ENCODE measurements at regions not wholly inside any gene's neighbourhood (a gene's known extent, or its start where the extent isn't known, plus 50 kb on each side); places are given as distances from the start of the nearest gene placed in this dataset.
A peak's percentile ranks its signal among the peaks of the same experiment; 100 is the strongest.
"Not testable (repeated sequence)": the region's sequence is repeated elsewhere in the genome, so short reads cannot be mapped to it uniquely, and the experiment has no call there.

DNA sequence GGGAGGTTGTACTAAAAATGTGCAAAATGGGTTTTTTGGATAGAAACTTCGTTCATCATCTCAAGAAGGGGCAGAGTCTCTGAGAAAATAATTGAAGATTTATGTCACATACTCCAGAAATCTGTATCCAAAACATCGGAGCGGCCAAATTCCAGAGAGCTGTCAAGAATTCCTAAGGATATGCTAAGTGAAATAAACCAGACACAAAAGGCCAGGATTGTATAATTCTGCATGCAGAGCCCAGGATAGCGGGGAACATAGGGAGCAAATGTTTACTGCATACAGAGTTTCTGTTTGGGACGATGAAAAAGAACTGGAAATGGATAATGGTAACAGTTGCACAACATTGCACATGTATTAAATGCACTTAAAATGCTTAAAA is 224.2 kb upstream of the AUTS2 start:
- DNase-seq (ENCODE audit: low spot score) = peak; percentile 87

DNA sequence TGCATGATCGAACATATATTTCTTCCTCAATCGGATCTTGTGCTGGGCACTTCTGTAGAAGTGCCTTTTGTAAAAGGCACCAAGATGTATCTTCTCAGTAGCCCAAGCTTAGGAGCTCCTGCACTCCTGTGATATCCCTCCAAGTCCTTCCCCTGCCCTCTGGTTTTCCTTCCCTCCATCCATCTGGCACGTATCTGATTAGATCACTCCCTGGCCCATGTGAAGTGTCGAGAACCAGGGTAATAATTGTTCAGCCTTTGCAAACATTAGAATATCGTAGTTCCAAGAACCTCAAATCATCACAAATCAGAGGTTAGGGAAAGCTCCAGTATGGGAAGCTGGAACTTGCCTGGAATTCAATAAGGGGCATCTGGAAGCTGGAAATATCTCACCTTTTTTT is 221.1 kb upstream of the AUTS2 start:
- no peak for DNase-seq (ENCODE audit: low spot score)

DNA sequence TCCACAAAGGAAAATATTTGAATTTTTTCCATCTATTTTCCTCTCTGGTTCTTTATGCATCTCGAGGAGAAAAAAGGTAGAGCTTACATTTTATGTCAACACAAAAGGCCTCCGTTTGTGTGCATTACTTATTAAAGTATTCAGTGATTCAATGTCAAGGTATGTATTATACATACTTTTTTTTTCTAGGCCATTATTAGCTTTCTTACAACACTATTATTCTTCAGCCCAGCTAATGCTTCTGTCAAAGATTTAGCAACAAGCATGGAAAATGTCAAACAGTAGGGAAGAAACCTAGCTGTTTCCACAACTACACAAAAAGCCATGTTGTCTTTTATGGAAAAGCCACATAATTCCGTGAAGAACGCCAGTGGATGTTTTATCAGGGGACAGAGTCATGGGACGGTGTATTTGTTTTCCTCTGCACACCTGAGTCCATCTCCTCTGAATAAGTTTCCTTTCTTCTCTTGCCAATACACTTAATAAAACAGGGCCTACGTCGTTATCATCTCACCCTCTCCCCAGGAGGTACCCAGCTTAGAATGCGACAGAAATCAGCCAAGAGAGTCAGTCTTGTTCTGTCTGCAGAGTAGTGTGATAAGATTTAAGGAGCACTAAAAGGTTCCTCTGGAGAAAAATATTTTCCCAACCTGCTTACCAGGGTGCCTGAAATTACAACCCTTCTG is 209.7 kb upstream of the AUTS2 start:
- no peak for DNase-seq (ENCODE audit: low spot score)

DNA sequence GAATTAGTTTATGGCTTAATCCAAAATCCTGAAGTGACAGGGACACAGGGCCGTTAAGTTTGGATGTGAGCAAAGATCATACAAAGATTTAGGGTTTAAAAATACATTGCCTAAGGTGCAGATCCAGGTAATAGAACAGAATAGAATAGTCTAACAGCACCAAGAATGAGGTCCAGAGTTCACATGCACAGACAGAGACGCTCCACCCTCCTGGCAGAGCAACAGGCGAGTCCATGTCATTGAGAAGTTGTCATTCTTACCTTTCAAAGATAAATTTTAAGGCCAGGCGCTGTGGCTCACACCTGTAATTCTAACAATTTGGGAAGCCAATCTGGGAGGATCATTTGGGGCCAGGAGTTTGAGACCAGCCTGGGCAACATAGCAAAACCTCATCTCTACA is 209.1 kb upstream of the AUTS2 start:
- no peak for DNase-seq (ENCODE audit: low spot score)

DNA sequence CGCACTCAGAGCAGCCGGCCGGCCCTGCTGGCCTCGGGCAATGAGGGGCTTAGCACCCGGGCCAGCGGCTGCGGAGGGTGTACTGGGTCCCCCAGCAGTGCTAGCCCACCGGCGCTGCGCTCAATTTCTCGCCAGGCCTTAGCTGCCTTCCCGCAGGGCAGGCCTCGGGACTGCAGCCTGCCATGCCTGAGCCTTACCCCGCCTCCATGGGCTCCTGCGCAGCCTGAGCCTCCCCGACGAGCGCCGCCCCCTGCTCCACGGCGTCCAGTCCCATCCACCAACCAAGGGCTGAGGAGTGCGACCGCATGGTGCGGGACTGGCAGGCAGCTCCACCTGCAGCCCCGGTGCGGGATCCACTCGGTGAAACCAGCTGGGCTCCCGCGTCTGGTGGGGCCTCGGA is 204.4 kb upstream of the AUTS2 start:
- DNase-seq (ENCODE audit: low spot score) = not testable (repeated sequence)

DNA sequence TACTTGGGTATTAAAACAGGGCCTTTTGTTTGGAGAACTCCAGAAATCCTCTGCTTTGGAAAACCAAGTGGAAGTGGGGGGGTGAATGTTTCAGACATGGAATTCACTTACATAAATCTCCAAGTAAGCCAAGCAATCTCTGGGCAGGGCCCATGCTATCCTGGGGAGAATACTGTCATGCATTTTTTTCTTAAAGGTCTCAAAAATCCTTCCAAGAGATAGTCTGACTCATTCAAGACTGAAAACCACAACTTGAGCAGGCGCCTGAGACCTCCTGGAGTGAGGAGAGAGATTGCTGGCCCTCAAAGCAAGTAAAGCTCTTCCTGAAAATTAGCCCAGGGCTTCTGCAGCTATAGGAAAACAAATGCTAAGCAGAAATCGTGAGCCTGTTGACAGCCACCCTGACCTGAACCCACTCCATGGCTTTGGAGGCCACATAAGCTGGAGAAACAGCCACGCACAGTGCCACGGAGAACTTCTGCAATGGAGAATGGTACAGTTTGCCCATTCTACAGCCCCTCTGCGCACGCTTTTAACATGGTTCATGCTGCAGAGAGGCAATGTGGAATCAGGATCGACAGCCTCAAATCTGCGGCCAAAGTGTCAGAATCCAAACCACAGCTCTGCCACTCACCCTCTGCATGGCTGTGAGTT is 203.1 kb upstream of the AUTS2 start:
- DNase-seq (ENCODE audit: low spot score) = peak; percentile 95

DNA sequence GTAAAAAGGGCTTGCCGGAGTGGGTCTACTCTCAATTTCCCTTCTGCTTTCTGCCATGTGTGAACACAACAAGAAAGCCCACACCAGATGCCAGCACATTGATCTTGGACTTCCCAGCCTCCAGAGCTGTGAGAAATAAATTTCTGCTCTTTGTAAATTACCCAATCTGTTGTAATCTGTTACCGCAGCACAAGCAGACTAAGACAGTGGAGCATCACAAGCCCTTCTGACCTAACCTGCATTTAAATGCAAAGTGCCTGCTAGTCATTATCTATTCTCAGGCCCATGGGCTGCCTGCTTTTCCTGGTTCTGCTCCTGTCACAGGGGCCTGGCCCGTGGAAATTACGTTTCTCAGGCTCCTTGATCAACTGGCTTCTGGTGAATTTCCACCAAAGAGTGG is 199.3 kb upstream of the AUTS2 start:
- no peak for DNase-seq (ENCODE audit: low spot score)

DNA sequence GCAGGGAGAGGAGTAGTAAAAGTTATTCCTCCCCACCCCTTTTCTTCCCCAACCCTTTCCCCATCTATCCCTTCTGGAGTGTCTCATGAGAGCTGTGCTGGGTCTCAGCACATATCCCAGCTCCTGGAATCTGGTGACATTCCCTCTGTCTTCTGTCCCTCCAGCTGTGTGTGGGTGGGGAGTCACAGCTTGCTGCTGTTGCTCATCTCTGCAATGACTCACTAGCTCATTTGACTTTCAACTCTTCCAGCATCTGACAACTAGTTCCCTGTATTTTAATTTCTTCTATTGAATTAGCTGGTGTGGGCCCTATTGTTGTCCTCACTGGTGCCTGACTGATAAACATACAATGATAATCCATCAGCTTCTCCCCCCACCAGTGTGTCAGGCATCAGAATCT is 198.9 kb upstream of the AUTS2 start:
- no peak for DNase-seq (ENCODE audit: low spot score)

DNA sequence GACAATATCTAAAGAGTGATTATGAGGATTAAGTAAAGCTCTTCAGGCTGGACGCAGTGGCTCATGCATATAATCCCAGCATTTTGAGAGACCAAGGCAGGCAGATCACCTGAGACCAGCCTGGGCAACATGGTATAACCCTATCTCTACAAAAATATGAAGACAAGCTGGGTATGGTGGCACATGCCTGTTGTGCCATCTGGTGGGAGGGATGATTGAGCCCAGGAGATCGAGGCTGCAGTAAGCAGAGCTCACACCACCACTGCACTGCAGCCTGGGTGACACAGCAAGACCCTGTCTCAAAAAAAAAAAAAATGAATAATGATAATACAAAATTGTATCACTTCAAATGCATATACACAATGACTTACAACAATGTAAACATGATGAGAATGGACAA is 195.6 kb upstream of the AUTS2 start:
- DNase-seq (ENCODE audit: low spot score) = no peak

DNA sequence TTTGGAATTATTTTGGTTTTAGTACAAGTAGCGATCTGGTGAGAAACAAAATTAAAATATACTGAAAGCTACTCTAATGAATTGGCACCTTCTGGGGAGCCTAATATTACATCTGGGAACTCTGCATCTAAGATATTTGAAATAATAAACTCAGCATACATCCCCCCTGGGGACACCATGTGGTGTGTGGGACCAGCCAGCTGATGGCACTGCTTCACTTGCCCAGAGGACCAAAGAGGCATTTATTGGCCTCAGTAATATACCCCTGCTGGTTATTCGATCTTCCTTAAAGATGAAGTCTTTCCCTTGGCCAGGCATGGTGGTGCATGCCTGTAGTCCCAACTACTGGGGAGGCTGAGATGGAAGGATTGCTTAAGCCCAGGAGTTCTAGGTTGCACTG is 195.1 kb upstream of the AUTS2 start:
- DNase-seq (ENCODE audit: low spot score) = no peak

DNA sequence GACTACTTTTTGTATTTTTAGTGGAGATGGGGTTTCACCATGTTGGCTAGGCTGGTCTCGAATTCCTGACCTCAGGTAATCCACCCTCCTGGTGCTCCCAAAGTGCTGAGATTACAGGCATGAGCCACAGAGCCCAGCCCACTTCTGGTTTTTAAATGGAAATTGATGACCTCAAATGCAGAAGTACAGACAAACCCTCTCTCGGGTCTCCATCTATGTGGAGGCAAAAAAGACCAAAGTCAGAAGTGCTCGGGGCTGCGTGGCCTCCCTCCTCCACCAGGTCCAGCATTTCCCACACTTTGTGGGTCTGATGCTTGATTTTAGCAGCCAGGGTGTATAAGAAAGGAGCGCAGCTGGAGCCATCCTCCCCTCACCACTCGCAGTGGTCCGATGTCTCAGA is 187.3 kb upstream of the AUTS2 start:
- DNase-seq (ENCODE audit: low spot score) = no peak

DNA sequence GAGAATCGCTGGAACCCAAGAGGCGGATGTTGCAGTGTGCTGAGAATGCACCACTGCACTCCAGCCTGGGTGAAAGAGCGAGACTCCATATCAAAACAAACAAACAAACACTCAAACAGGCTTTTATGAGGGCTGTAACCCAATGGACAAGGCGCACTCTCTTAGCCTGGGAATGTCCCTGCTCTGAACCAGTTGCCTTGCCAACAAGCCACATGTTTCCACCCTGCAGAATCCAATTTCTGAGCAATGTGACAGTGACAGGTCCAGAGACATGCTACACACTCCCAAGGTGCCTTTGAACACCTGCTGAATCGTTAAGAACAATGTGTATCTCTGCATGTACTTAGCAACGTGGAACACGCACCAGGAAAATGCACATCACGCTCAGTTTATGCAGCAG is 186.8 kb upstream of the AUTS2 start:
- DNase-seq (ENCODE audit: low spot score) = no peak

DNA sequence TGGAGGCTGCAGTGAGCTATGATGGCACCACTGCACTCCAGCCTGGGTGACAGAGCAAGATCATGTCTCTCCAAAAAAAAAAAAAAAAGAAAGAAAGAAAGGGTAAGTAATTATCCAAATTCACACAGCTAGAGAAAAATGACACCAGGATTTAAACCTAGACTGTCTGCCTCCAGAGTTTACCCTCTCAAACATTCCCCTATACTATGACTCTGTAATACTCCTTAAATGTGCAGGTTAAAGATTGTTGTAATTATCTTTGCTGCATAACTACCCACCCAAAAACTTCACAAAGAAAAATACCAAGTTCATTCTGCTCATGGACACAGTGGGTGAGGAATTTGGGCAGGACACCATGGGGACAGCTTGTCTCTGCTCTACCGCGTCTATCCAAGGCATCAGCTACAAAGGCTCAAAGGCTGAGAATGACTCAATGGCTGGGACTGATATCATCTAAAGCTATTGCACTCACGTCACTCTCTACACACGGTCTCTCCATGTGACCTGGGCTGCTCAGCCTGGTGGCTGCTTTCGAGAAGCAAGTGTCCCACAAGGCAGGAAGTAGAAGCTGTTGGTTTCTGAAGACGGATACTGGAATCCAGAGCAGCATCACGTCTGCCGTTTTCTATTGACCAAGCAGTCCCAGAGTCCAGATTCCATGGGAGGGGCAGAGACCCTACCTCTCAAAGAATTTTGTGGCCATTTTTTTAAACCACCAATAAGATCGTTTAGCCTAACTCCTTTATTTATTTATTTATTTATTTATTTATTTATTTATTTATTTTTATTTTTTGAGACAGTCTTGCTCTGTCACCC is 185.7 kb upstream of the AUTS2 start:
- peak; percentile 58 for DNase-seq (ENCODE audit: low spot score)

DNA sequence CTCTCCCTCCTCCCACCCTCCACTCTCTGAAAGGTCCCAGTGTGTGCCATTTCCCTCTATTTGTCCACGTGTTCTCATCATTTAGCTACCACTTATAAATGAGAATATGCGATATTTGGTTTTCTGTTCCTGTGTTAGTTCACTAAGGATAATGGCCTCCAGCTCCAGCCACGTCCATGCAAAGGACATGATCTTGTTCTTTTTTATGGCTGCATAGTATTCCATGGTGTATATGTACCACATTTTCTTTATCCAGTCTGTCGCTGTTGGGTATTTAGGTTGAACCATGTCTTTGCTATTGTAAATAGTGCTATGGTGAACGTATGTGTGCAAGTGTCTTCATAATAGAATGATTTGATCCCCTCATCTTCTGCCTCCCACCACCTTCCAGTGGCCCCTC is 183.7 kb upstream of the AUTS2 start:
- DNase-seq (ENCODE audit: low spot score) = no peak

DNA sequence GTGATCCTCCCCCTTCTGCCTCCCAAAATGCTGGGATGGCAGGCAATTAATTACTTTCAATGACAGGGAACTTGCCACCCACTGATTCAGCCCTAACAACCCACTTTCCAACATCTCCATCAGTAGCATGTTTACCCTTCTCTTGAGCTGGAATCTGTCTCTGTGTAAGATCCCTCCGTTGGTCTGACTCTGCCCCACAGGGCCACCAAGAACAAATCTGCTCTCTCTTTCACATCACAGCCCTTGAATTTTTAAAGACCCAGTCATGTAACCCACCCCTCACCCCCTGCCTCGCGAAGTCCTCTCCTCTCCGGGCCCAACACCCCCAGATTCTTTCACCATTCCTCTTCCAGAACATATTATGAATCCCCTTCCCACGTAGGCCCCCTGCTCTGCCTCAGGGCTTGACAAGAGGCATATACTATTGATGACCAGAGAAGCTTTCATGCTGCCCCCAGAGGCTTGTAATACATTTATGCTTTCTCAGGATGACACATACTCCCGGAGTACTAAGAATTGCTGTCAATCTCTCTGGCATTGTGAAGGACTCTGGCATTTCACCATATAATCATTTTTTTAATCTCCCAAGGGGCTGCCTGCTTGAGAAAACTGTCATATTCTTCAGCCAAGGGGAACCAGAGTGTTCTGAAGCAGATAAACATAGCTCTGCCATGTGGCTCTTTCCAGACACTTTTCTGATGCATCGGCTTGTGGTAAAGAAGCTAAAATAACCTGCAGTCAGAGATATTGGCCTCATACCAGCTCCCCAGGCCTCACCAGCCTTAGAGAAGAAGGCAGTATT is 179.2 kb upstream of the AUTS2 start:
- DNase-seq (ENCODE audit: low spot score) = peak; percentile 46

DNA sequence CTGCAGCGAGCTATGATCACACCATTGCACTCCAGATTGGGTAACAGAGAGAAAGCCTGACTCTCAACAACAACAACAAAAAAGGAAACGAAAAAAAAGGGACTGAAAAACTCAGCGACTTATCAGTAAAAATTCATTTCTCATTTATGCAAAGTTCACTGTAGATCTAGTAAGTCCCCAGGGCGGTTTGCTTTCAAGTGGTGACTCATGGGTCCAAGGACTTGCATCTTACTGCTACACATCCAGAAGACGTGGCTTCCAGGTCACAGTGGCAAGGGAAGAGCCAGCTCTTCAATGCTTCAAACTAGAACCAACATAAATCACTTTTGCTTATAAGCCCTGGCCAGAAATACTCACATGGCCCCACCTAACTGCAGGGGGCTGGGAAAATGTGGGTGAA is 178.3 kb upstream of the AUTS2 start:
- DNase-seq (ENCODE audit: low spot score) = no peak

DNA sequence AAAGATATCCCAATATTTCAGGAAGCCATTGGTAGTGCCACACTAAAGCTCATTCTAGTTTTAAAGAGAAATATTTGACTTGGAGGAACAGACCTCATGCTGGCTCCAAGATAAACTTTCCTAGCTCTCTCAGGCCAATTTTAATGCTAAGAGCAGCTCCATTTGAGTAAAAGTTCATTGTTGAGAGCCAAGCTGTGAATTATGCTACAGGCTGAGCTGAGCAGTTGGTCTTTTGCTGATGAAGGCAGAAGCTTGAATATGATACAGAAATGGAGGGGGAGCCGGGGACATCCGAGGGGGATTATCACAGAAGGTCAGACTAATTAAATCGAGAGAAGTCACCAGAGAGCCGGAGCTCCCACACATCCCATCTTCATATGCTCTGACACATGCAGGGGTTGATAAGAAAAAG is 175.7 kb upstream of the AUTS2 start:
- DNase-seq (ENCODE audit: low spot score) = peak; percentile 17

DNA sequence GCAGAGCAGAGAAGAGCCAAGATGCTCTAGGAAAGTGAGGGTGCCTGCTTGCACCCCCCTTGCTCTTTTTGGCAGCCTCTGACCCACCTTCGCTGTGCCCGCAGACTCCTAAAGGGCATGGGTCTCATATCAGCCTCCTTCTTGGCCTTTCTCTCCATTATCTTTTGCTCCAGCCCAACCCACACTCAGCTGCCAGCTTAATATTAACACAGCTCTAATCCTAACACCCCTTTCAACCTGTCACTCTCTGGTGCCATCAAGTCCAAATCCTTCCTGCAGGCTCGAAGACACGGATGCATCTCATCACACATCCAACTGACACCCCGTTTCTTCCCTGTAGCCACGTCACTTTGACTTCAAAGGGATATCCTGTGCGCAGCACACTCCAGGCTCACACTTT is 171.6 kb upstream of the AUTS2 start:
- no peak for DNase-seq (ENCODE audit: low spot score)

DNA sequence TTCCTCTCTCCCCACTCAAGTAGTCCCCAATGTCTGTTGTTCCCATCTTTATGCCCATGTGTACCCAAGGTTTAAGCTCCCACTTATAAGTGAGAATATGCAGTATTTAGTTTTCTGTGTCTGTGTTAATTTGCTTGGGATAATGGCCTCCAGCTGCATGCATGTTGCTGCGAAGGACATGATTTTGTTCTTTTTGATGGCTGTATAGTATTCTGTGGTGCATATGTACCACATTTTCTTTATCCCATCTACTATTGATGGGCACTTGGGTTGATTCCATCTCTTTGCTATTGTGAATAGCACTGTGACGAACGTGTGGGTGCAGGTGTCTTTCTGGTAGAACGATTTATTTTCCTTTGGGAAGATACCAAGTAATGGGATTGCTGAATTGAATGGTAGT is 170.2 kb upstream of the AUTS2 start:
- no peak for DNase-seq (ENCODE audit: low spot score)

DNA sequence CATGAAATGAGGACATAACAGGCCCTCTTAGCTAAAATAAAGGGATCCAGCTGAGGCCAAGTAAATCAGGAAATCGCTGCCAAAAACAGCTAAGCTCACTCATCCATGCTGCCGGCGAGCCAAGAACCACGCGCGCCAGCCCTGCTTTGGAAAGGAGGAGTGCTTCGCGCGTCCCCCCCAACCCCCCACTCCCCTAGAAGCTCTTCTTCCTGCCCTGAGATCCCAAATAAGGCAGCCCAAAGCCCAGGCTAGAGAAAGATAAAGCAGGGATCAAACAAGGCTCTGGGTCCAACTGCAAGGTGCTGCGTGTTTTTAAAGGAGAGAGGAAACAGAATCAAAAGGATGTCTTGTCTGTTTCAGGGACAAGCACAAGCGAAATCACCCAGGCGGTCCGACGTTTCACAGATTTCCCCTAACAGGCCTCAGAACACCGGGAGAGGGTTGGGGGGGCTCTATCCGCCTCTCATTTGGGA is 168.3 kb upstream of the AUTS2 start:
- DNase-seq (ENCODE audit: low spot score) = peak; percentile 88

DNA sequence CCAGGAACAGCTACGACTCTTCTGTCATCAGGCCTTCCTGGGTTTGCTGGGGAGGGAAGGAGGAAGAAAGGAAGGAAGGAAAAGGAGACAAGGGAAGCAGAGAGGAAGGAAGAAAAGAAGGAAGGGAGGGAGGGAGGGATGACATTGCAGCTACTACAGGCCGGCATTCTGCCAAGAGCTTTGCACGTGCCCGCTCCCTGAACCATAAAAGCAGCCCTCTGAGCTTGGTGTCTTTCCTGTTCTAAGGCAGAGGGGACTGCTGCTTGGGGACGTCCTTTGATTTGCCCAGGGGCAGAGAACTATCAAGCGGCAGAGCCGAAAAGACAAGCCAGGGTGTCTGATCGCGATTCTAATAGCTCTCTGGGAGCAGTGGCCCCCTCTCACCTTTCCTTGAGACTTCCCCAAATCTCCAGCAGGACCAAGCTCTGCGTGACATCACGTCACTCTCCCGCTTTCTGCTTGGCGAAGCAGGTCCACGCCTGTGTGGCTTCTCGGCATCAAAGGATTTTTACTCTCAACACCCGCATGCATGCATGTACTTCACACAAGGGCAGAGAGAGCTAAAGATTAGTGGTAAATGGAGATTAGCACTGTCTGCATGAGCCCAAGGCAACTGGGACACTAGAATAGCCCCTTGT is 167.8 kb upstream of the AUTS2 start:
- DNase-seq (ENCODE audit: low spot score) = no peak

All from umbilical cord (tissue), 1 donor.